ENCODE measurements at regions not wholly inside any gene's neighbourhood (a gene's known extent, or its start where the extent isn't known, plus 50 kb on each side); places are given as distances from the start of the nearest gene placed in this dataset.

DNA sequence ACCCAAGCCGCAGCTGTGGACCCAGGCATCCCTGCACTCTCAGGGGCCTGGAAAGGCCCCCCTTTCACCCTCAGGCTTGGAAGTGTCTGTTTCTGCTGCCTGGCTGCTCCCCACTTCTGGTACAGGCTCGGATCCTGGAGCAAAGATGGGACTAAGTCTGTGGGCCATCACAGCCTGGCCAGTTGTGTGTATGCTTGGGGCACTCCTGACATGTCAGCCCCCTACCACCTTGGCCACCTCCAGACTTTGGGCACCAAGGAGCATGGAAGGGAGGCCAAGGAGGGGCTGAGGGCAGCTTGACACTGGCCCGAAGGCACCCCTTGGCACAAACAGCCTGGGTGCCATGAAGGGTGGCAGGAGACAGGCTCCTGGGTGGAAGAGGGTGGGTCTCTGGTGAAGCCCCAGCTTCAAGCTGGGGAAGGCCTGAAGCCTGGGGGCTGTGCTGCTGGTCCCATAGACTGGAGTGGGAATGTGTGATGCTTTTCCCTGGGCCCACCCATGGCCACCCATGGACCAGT lies 799.4 kb upstream of the AGA start:
- SMC1A ChIA-PET (ENCODE audit: uncharacterized antibody, unreplicated experiment) = no interaction called here
- no TSS peak for BruUV-seq (replicated peaks)
- TF ChIP-seq RELA (IDR thresholded peaks at IDR 0.05; ENCODE audit: borderline replicate concordance, partially characterized antibody) (no peak), ZZZ3 (IDR thresholded peaks at IDR 0.05; ENCODE audit: control insufficient read depth, insufficient read length, low read depth) (no peak), MTA2 (IDR thresholded peaks at IDR 0.05; ENCODE audit: low read depth) (no peak)
- H3K36me3 ChIP-seq (ENCODE audit: control insufficient read depth in 2 of 2, insufficient read depth in 2 of 2, low read length in 1 of 2) = no peaks in the 10 kb centered on the region
- H2AFZ ChIP-seq (ENCODE audit: control insufficient read depth, low read depth, low read length) = no peak overlapping the region
- CTCF ChIA-PET = no interaction called here
- WGBS (ENCODE audit: insufficient coverage, insufficient replicate concordance, low lambda C conversion rate, missing lambda C conversion rate) = 20% methylated on average over 3 of the region's 3 CpGs
- no peaks in the 10 kb centered on the region for H3K79me2 ChIP-seq (ENCODE audit: control insufficient read depth, insufficient read depth, low read length)
- no peak for FAIRE-seq
- H4K20me1 ChIP-seq (ENCODE audit: control insufficient read depth, insufficient read depth) = no peaks in the 10 kb centered on the region
- no peak for ATAC-seq
- intact Hi-C loops (cut with micrococcal nuclease; ENCODE audit: unreplicated experiment) (no loop called here), in situ Hi-C loops (cut with MboI) (no loop called here)
- DNase-seq (ENCODE audit: low read depth, low spot score) = no peak
- H3K4me2 ChIP-seq (ENCODE audit: control insufficient read depth, insufficient read depth) = no peak overlapping the region
- RAD21 ChIA-PET (ENCODE audit: unreplicated experiment) = no interaction called here
- POLR2A ChIA-PET = no interaction called here
- H3K27ac ChIP-seq (ENCODE audit: control insufficient read depth, insufficient read depth) = no peak overlapping the region
- H3K9me3 ChIP-seq (replicated peaks; ENCODE audit: control insufficient read depth, insufficient read depth, low read length) = no peaks in the 10 kb centered on the region; the same call in 2 of the 3 replicates
- no peaks in the 10 kb centered on the region for H3K4me1 ChIP-seq (ENCODE audit: control insufficient read depth, insufficient read depth, low read length)
- H3K4me3 ChIP-seq = no peak overlapping the region
- no peaks in the 10 kb centered on the region for H3K27me3 ChIP-seq (replicated peaks in 1 of 2; ENCODE audit: control insufficient read depth in 2 of 2, insufficient read depth in 2 of 2, low read length in 1 of 2)
- no peak overlapping the region for H3K9ac ChIP-seq (ENCODE audit: control insufficient read depth, insufficient read depth, low read length)

DNA sequence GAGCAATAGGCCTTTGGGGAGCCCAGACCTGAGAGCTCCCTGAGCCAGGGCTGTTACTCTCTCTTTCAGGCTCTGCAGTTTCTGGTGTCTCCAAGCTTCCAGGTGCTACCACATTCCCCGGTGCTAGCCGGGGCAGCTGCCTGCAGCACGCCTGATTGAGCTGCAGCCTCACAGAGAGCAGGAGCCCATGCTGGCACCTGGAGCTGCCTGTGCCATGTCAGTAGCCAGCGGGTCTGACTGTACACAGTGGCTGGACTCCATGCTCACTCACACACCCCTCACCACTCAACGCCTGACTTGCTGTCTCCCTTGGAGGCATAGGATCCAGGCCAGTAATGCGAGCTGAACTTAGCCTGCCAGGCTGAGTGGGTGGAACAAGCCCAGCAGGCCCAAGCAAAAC lies 800.4 kb upstream of the AGA start:
- ChIA-PET RAD21 (ENCODE audit: unreplicated experiment) (no interaction called here), CTCF (no interaction called here), SMC1A (ENCODE audit: uncharacterized antibody, unreplicated experiment) (no interaction called here), POLR2A (no interaction called here)
- Histone ChIP-seq H3K9ac (ENCODE audit: control insufficient read depth, insufficient read depth, low read length) (no peak overlapping the region), H3K4me2 (ENCODE audit: control insufficient read depth, insufficient read depth) (no peak overlapping the region), H2AFZ (ENCODE audit: control insufficient read depth, low read depth, low read length) (no peak overlapping the region), H3K4me3 (no peak overlapping the region), H3K27ac (ENCODE audit: control insufficient read depth, insufficient read depth) (no peak overlapping the region), H3K79me2 (ENCODE audit: control insufficient read depth, insufficient read depth, low read length) (no peaks in the 10 kb centered on the region), H3K9me3 (replicated peaks; ENCODE audit: control insufficient read depth, insufficient read depth, low read length) (no peaks in the 10 kb centered on the region; the same call in 2 of the 3 replicates), H4K20me1 (ENCODE audit: control insufficient read depth, insufficient read depth) (no peaks in the 10 kb centered on the region), H3K4me1 (ENCODE audit: control insufficient read depth, insufficient read depth, low read length) (no peaks in the 10 kb centered on the region), H3K27me3 (replicated peaks in 1 of 2; ENCODE audit: control insufficient read depth in 2 of 2, insufficient read depth in 2 of 2, low read length in 1 of 2) (no peaks in the 10 kb centered on the region), H3K36me3 (ENCODE audit: control insufficient read depth in 2 of 2, insufficient read depth in 2 of 2, low read length in 1 of 2) (no peaks in the 10 kb centered on the region)
- BruUV-seq (replicated peaks) = no TSS peak
- intact Hi-C loops (cut with micrococcal nuclease; ENCODE audit: unreplicated experiment) = no loop called here
- no peak for ATAC-seq
- 41% methylated on average over 6 of the region's 6 CpGs for WGBS (ENCODE audit: insufficient coverage, insufficient replicate concordance, low lambda C conversion rate, missing lambda C conversion rate)
- no peak for DNase-seq (ENCODE audit: low read depth, low spot score)
- in situ Hi-C loops (cut with MboI) = no loop called here
- FAIRE-seq = no peak
- TF ChIP-seq, protein P1, sequence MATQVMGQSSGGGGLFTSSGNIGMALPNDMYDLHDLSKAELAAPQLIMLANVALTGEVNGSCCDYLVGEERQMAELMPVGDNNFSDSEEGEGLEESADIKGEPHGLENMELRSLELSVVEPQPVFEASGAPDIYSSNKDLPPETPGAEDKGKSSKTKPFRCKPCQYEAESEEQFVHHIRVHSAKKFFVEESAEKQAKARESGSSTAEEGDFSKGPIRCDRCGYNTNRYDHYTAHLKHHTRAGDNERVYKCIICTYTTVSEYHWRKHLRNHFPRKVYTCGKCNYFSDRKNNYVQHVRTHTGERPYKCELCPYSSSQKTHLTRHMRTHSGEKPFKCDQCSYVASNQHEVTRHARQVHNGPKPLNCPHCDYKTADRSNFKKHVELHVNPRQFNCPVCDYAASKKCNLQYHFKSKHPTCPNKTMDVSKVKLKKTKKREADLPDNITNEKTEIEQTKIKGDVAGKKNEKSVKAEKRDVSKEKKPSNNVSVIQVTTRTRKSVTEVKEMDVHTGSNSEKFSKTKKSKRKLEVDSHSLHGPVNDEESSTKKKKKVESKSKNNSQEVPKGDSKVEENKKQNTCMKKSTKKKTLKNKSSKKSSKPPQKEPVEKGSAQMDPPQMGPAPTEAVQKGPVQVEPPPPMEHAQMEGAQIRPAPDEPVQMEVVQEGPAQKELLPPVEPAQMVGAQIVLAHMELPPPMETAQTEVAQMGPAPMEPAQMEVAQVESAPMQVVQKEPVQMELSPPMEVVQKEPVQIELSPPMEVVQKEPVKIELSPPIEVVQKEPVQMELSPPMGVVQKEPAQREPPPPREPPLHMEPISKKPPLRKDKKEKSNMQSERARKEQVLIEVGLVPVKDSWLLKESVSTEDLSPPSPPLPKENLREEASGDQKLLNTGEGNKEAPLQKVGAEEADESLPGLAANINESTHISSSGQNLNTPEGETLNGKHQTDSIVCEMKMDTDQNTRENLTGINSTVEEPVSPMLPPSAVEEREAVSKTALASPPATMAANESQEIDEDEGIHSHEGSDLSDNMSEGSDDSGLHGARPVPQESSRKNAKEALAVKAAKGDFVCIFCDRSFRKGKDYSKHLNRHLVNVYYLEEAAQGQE (IDR thresholded peaks at IDR 0.05; ENCODE audit: low read depth, low read length) = no peak
- TF ChIP-seq MYB (IDR thresholded peaks at IDR 0.05; ENCODE audit: borderline replicate concordance, low read depth, low read length) (no peak), HDGF (IDR thresholded peaks at IDR 0.05) (no peak), SMC3 (IDR thresholded peaks at IDR 0.05; ENCODE audit: borderline replicate concordance, low read length) (no peak), SKIL (IDR thresholded peaks at IDR 0.05; ENCODE audit: low read depth, poor library complexity, severe bottlenecking) (no peak), SIX5 (IDR thresholded peaks at IDR 0.05; ENCODE audit: low read depth, low read length, severe bottlenecking) (no peak), SUZ12 (IDR thresholded peaks at IDR 0.05; ENCODE audit: unreplicated experiment) (no peak), ZNF217 (IDR thresholded peaks at IDR 0.05) (no peak), ZNF274 (IDR thresholded peaks at IDR 0.05; ENCODE audit: insufficient read depth, insufficient read length) (no peak)

All from GM12878 (cell line).